Right kidney (tissue), 1 donor: ENCODE measurements at regions not wholly inside any gene's neighbourhood (a gene's known extent, or its start where the extent isn't known, plus 50 kb on each side); places are given as distances from the start of the nearest gene placed in this dataset.

Experiments used
- DNase-seq: peaks from one replicate; pipeline ENCODE4 v3.0.0-alpha.2; 2016

GRCh38 chr16:72404299-72404698, 232.3 kb upstream of the PMFBP1 start:
- no peak for DNase-seq

GRCh38 chr16:72401084-72401361, 229.1 kb upstream of the PMFBP1 start:
- no peak for DNase-seq

GRCh38 chr16:72400257-72401083, 228.5 kb upstream of the PMFBP1 start:
- no peak for DNase-seq

GRCh38 chr16:72399811-72400210, 227.9 kb upstream of the PMFBP1 start:
- DNase-seq: no peak

- no peak for DNase-seq
Measured at GRCh38 chr16:72397876-72398275, 225.9 kb upstream of the PMFBP1 start.

GRCh38 chr16:72394526-72394925, 222.6 kb upstream of the PMFBP1 start:
- no peak for DNase-seq

GRCh38 chr16:72389791-72390190, 217.8 kb upstream of the PMFBP1 start:
- no peak for DNase-seq

GRCh38 chr16:72388007-72388406, 216.1 kb upstream of the PMFBP1 start:
- DNase-seq: no peak

- DNase-seq: no peak
Measured at GRCh38 chr16:72384651-72385050, 212.7 kb upstream of the PMFBP1 start.

GRCh38 chr16:72380283-72380682, 208.3 kb upstream of the PMFBP1 start:
- no peak for DNase-seq

GRCh38 chr16:72373201-72373600, 201.2 kb upstream of the PMFBP1 start:
- no peak for DNase-seq

GRCh38 chr16:72372087-72373045, 200.4 kb upstream of the PMFBP1 start:
- peak; percentile 56 for DNase-seq

GRCh38 chr16:72371307-72372086, 199.5 kb upstream of the PMFBP1 start:
- DNase-seq: peak; percentile 52

GRCh38 chr16:72369274-72369673, 197.3 kb upstream of the PMFBP1 start:
- DNase-seq: no peak

GRCh38 chr16:72367851-72368250, 195.9 kb upstream of the PMFBP1 start:
- DNase-seq: no peak

GRCh38 chr16:72362973-72363372, 191.0 kb upstream of the PMFBP1 start:
- no peak for DNase-seq

GRCh38 chr16:72362476-72362875, 190.5 kb upstream of the PMFBP1 start:
- DNase-seq: no peak

- no peak for DNase-seq
Measured at GRCh38 chr16:72357910-72358309, 186.0 kb upstream of the PMFBP1 start.

GRCh38 chr16:72355561-72355960, 183.6 kb upstream of the PMFBP1 start:
- no peak for DNase-seq

- DNase-seq: no peak
Measured at GRCh38 chr16:72349719-72350118, 177.8 kb upstream of the PMFBP1 start.

- no peak for DNase-seq
Measured at GRCh38 chr16:72332926-72333325, 161.0 kb upstream of the PMFBP1 start.

GRCh38 chr16:72324578-72324977, 152.6 kb upstream of the PMFBP1 start:
- no peak for DNase-seq

- no peak for DNase-seq
Measured at GRCh38 chr16:72317446-72317845, 145.5 kb upstream of the PMFBP1 start.
